GM23338 (cell line): ENCODE measurements at regions not wholly inside any gene's neighbourhood (a gene's known extent, or its start where the extent isn't known, plus 50 kb on each side); places are given as distances from the start of the nearest gene placed in this dataset.

Experiments used
- ATAC-seq: fragments of 200-7000 bp; cut with Tn5 transposase; 3 replicates; pipeline ENCODE4 v1.9.1; 2020
- DNase-seq: peaks from one replicate; pipeline ENCODE4 v3.0.0-alpha.2; 2015; ENCODE audit warnings: low spot score
- H2AFZ ChIP-seq: fragments of 200-600 bp; sonication (generic); 2 replicates; pipeline ENCODE4 v1.8.0; 2016; ENCODE audit warnings: antibody characterized with exemption, mild to moderate bottlenecking, moderate library complexity
- H3F3A ChIP-seq: fragments of 200-600 bp; sonication (generic); replicated peaks from 2 replicates; pipeline ENCODE4 v1.8.0; 2017; ENCODE audit warnings: antibody characterized with exemption, mixed run types, low read depth
- H3K27ac ChIP-seq: fragments of 200-600 bp; sonication (generic); 2 replicates; pipeline ENCODE4 v1.6.1; 2016; ENCODE audit warnings: low read depth
- H3K27me3 ChIP-seq: fragments of 200-600 bp; sonication (generic); 2 replicates; pipeline ENCODE4 v1.8.0; 2016; ENCODE audit warnings: mild to moderate bottlenecking, mixed run types, moderate library complexity; ENCODE audit not compliant: insufficient read depth
- H3K36me3 ChIP-seq: fragments of 200-600 bp; sonication (generic); 2 replicates; pipeline ENCODE4 v1.8.0; 2016; ENCODE audit warnings: mild to moderate bottlenecking; ENCODE audit not compliant: insufficient read depth
- H3K4me1 ChIP-seq: fragments of 200-600 bp; sonication (generic); 2 replicates; pipeline ENCODE4 v1.8.0; 2016; ENCODE audit warnings: mild to moderate bottlenecking, moderate library complexity; ENCODE audit not compliant: insufficient read depth
- H3K4me2 ChIP-seq: fragments of 200-600 bp; sonication (generic); 2 replicates; pipeline ENCODE4 v1.7.1; 2017; ENCODE audit warnings: mixed run types
- H3K4me3 ChIP-seq: fragments of 200-600 bp; sonication (generic); 2 replicates; pipeline ENCODE4 v1.6.1; 2016; ENCODE audit warnings: mixed run types
- H3K79me2 ChIP-seq: fragments of 200-600 bp; sonication (generic); replicated peaks from 2 replicates; pipeline ENCODE4 v1.8.0; 2017; ENCODE audit warnings: mild to moderate bottlenecking; ENCODE audit not compliant: insufficient read depth
- H3K9me2 ChIP-seq: fragments of 200-600 bp; sonication (generic); 2 replicates; pipeline ENCODE4 v1.8.0; 2017; ENCODE audit not compliant: insufficient read depth
- H4K20me1 ChIP-seq: fragments of 200-600 bp; sonication (generic); replicated peaks from 2 replicates; pipeline ENCODE4 v1.8.0; 2017; ENCODE audit warnings: mild to moderate bottlenecking; ENCODE audit not compliant: insufficient read depth
- H3K27ac Mint-ChIP-seq: 2 replicates; pipeline ENCODE4 v1.8.0; 2020; ENCODE audit warnings: inconsistent platforms, mild to moderate bottlenecking, moderate library complexity, mixed read lengths
- H3K27me3 Mint-ChIP-seq: 3 replicates; pipeline ENCODE4 v1.8.0; 2022; ENCODE audit warnings: low read depth, mild to moderate bottlenecking, moderate library complexity, mixed read lengths, inconsistent platforms; ENCODE audit not compliant: insufficient read depth, poor library complexity
- H3K36me3 Mint-ChIP-seq: 3 replicates; pipeline ENCODE4 v1.8.0; 2021; ENCODE audit warnings: low read depth, mild to moderate bottlenecking, inconsistent platforms, moderate library complexity, mixed read lengths
- H3K4me1 Mint-ChIP-seq: 3 replicates; pipeline ENCODE4 v1.8.0; 2020; ENCODE audit warnings: mild to moderate bottlenecking, inconsistent platforms, mixed read lengths
- H3K4me3 Mint-ChIP-seq: 3 replicates; pipeline ENCODE4 v1.8.0; 2021; ENCODE audit warnings: moderate library complexity, mild to moderate bottlenecking, inconsistent platforms, mixed read lengths
- H3K9me3 Mint-ChIP-seq: 3 replicates; pipeline ENCODE4 v1.8.0; 2020; ENCODE audit warnings: moderate library complexity, mild to moderate bottlenecking, inconsistent platforms, mixed read lengths
- CREB1 ChIP-seq: fragments of 250-450 bp; sonication (Bioruptor Pico); IDR thresholded peaks from 2 replicates; pipeline ENCODE4 v1.5.0; 2020; ENCODE audit warnings: low read depth, mild to moderate bottlenecking, moderate library complexity
- CTCF ChIP-seq, 2 experiments: fragments of 200-600 bp in 1 of 2; sonication (generic) in 1 of 2; conservative IDR thresholded peaks; 2 replicates each; pipeline versions ENCODE4 v1.5.1 to v1.6.1; 2016 to 2017; ENCODE audit warnings: antibody characterized with exemption in 2 of 2, low read depth in 2 of 2, mild to moderate bottlenecking in 2 of 2, moderate library complexity in 1 of 2
- EZH2 ChIP-seq: fragments of 200-600 bp; sonication (generic); IDR thresholded peaks from one replicate; pipeline ENCODE4 v1.8.0; 2017; ENCODE audit warnings: antibody characterized with exemption, mild to moderate bottlenecking, low read depth; ENCODE audit not compliant: unreplicated experiment
- EZH2phosphoT487 ChIP-seq: fragments of 200-600 bp; sonication (generic); IDR thresholded peaks from one replicate; pipeline ENCODE4 v1.8.1; 2018; ENCODE audit warnings: antibody characterized with exemption; ENCODE audit not compliant: unreplicated experiment
- NANOG ChIP-seq: IDR thresholded peaks from 2 replicates; pipeline ENCODE4 v1.6.1; 2016; ENCODE audit warnings: antibody characterized with exemption, borderline replicate concordance
- POLR2AphosphoS5 ChIP-seq: IDR thresholded peaks from 2 replicates; pipeline ENCODE4 v1.6.1; 2016; ENCODE audit warnings: antibody characterized with exemption, low read depth
- REST ChIP-seq: IDR thresholded peaks from one replicate; pipeline ENCODE4 v1.6.1; 2018; ENCODE audit warnings: antibody characterized with exemption; ENCODE audit not compliant: unreplicated experiment
- STAT1 ChIP-seq: IDR thresholded peaks from one replicate; pipeline ENCODE4 v1.6.1; 2016; ENCODE audit warnings: antibody characterized with exemption; ENCODE audit not compliant: unreplicated experiment
- ZNF331 ChIP-seq: fragments of 250-450 bp; sonication (Bioruptor Pico); IDR thresholded peaks from 2 replicates; pipeline ENCODE4 v1.5.0; 2020; ENCODE audit warnings: low read depth, mild to moderate bottlenecking, moderate library complexity
- ZNF462 ChIP-seq: fragments of 250-450 bp; sonication (Bioruptor Pico); IDR thresholded peaks from 2 replicates; pipeline ENCODE4 v1.5.0; 2020; ENCODE audit warnings: mild to moderate bottlenecking, moderate library complexity

DNA sequence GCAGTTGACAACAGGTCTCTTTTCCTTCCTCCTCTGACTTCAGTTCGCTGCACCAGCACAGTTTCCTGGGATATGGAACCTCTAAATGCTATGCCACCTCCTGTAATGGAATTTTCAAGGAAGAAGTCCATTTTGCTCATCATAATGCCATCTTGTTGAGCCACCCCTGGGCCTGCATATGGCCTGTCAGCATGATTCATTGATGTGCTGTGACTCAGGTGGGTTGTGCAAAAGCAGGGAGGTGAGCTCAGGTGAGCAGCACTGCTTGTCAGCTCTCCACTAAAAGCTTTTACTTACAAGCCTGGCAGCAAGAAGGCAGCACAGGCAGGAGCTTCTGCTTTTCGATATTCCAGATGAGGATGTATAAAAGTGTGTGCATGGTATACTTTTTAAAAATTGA, 247.1 kb upstream of the LMCD1 start:
- Mint-ChIP-seq H3K36me3 (no peaks in the 10 kb centered on the region), H3K27ac (no peak overlapping the region), H3K4me1 (no peaks in the 10 kb centered on the region), H3K4me3 (no peak overlapping the region), H3K9me3 (peaks cover 8% of the 10 kb centered on the region; the same call in 2 of the 3 replicates), H3K27me3 (peaks cover 2% of the 10 kb centered on the region)
- H3K27ac ChIP-seq = no peak overlapping the region
- no peaks in the 10 kb centered on the region for H3K4me1 ChIP-seq
- ATAC-seq = no peak
- no peaks in the 10 kb centered on the region for H3K27me3 ChIP-seq
- H3K79me2 ChIP-seq = no peaks in the 10 kb centered on the region
- H3K4me3 ChIP-seq = no peak overlapping the region
- no peak overlapping the region for H2AFZ ChIP-seq
- H4K20me1 ChIP-seq = no peaks in the 10 kb centered on the region
- no peak for TF ChIP-seq CREB1 (CRISPR knock-in tag)
- TF ChIP-seq EZH2phosphoT487 = no peak
- no peak for TF ChIP-seq STAT1
- no peak for TF ChIP-seq CTCF (conservative IDR thresholded peaks at IDR 0.05; ENCODE audit: low read depth in 2 of 2)
- TF ChIP-seq EZH2 = no peak
- no peak for TF ChIP-seq NANOG
- no peak for TF ChIP-seq ZNF331 (CRISPR knock-in tag)
- no peak for TF ChIP-seq REST
- TF ChIP-seq POLR2AphosphoS5 = no peak
- no peak for TF ChIP-seq ZNF462 (CRISPR knock-in tag)
- no peaks in the 10 kb centered on the region for H3F3A ChIP-seq
- 0 out of 2 replicates have a peak, but pooled peaks cover 6% of the 10 kb centered on the region for H3K9me2 ChIP-seq
- no peaks in the 10 kb centered on the region for H3K36me3 ChIP-seq
- H3K4me2 ChIP-seq = no peak overlapping the region
- no peak for DNase-seq
